GM18498 (cell line): ENCODE measurements at regions not wholly inside any gene's neighbourhood (a gene's known extent, or its start where the extent isn't known, plus 50 kb on each side); places are given as distances from the start of the nearest gene placed in this dataset.

Experiments
- ATAC-seq: cut with Tn5 transposase; IDR thresholded peaks from one replicate; pipeline ENCODE4 v1.9.1; 2021; ENCODE audit warnings: mild to moderate bottlenecking, moderate library complexity; ENCODE audit not compliant: unreplicated experiment

GRCh38 chr17:12365805-12366204 is 299.9 kb upstream of the MYOCD start:
- ATAC-seq = no peak

GRCh38 chr17:12369065-12369464 is 296.6 kb upstream of the MYOCD start:
- no peak for ATAC-seq

- ATAC-seq = no peak
Observed at GRCh38 chr17:12376276-12376675, 289.4 kb upstream of the MYOCD start.

DNA sequence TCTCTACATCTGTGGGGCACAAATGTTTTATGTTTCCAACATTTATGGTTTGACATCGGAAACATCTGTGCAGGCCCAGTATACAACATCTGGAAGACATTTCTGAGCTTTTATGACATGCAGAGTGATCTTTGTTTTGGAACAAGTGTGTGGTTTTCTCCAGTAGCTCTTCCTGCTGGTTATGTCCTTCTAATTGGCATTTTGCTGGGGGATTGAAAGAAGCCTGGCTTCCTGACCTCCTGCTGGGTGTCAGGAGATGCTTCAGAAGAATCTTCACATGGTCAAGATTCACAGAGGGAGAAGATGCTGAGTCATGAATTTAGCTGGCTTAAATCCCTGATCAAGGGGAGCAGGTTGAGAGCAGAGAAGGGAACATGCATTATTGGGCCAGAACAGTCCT is 279.5 kb upstream of the MYOCD start:
- no peak for ATAC-seq

DNA sequence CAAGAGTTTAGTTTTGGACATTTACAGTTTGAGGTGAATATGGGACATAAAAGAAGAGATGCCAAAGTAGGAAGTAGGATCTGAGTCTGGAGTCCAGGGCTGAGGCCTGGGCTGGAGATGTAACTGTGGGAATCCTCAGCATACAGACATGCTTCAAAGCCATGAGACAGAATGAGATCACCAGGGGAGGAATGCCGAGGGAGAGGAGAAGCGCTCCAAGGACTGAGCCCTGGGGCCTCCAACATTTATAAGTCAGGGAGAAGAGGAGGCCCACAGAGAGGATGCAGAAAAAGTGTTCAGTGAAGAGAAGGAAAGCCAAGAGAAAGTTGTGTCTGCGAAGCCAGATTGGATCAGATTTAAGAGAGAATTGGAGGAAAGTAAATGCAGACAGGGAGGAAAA is 277.5 kb upstream of the MYOCD start:
- ATAC-seq = no peak

DNA sequence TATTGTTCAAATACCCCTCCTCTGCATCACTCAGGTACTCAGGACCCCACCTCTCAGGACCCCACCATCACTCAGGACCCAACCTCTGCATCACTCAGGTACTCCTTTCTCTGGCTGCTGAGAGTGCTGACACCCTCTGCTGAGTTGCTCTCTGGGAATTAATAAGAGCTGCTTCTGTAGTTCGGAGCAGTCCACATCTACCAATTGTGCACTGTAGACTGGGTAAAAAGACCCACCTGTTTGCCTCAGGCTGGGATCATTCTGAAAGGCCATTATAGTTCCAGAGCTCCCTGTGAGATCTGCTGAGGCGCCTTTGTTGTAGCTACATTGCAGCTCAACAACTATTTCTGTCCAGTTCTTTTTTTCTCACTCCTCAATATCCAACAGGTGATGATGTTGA is 276.3 kb upstream of the MYOCD start:
- no peak for ATAC-seq

DNA sequence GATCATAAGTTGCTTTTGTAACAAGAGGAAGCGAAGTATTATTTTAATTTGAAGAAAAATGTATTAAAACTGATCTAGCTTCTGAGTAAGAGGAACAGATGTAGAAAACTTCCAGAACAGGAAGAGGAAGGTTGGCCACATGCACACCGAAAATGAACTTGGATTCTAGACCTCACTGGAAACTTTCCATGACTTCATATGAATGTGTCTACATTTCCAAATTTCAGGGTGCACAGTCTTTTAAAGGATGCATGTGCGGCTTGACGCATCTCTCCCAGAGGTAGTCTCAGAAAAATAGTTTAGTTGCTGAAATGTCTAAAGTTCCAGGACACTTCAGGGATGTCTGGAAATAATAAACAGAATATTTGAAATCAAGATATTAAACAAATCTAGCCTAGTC is 275.1 kb upstream of the MYOCD start:
- no peak for ATAC-seq

- no peak for ATAC-seq
Observed at GRCh38 chr17:12391468-12391867, 274.2 kb upstream of the MYOCD start.

GRCh38 chr17:12395733-12396354 is 269.8 kb upstream of the MYOCD start:
- ATAC-seq = no peak

GRCh38 chr17:12398441-12399051 is 267.1 kb upstream of the MYOCD start:
- ATAC-seq = no peak

- ATAC-seq = no peak
Observed at GRCh38 chr17:12402963-12403622, 262.6 kb upstream of the MYOCD start.

DNA sequence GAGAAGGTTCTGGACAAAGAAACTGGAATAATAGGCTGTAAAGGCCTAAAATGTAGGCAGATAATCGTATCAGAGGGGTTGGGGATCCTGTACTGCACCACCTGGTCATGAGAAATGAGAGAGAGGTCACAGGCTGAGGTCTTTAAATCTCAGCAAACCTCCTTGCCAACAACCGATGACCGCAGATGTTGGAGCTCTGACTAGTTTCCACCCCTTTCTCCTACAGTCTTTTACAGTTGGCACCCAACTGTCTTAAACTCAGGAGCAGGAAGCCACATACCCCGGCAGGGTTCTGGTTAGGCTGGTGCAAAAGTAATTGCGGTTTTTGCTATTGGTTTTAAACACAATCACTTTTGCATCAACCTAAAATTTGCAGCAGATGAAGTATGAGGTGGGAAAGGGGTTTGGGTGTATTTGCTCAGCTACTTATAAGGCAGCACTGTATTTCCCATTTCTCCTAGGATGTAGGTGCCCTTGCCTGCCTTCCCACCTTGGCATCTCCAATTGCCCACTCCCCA is 261.8 kb upstream of the MYOCD start:
- ATAC-seq = no peak

DNA sequence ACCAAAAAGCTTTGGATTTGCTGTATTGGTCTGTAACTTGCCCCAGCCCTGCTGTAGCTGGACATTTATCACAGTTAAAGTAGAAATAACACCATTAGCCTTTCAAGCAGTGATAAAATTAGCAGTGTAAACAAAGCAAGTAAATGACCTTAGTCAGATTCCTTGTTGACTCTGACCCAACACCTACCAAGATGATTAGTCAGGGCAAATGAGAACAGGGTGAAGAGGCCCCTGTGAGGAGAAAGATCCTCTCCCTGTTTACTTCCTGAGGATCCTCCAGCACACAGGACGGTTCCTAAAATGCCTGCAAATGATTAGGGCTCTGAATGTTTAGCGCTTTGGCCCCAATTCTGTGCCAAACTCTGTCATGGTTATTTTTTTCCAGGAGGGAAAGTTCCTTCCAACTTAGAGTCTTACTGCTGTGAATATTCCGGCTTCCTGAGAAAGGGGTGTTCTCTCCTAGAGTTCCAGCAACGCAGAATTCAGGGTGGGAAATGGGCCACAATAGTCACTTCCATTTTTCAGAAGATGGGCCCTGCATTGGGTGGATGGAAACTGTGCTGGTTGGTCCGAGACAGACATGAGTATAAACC is 259.0 kb upstream of the MYOCD start:
- no peak for ATAC-seq

GRCh38 chr17:12407495-12408252 is 258.0 kb upstream of the MYOCD start:
- ATAC-seq = no peak

GRCh38 chr17:12409082-12409481 is 256.6 kb upstream of the MYOCD start:
- no peak for ATAC-seq

- no peak for ATAC-seq
Observed at GRCh38 chr17:12410717-12411116, 255.0 kb upstream of the MYOCD start.

DNA sequence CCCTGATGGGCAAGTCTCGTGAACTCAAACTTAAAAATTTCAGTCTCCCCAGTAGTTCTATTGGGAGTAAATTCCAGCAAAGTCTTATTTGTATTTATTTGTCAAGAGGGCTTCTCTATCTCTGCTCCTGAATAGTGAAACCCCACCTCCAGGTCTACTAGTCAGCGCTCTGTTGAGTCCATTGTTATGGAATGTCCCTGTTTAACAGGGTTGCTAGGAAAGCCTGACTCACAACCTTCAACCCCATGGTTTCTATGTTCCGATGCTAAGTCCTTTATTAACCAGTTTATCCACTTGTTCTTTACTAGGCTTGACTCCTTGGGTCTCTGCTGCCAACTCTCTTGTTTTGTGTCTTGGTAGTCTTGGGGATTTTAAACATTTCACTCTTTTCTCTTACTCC is 250.7 kb upstream of the MYOCD start:
- no peak for ATAC-seq

DNA sequence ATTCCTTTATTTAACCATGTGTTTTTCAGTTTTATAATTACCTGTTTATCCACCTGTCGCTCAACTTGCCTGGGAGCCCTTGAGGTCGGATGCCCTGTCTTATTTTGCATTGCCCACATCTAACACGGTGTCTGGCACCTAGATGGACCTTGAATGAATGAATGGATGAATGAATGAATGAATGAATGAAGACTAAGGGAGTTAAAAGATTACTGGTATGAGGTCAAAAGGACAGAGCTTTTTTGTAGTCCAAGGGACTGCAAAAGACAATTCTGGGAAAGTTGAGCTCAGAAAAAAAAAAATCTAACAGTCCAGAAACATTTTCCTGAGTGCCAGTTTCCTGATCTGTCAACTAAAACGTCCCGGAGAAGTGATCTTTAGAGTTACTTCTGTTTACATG is 244.6 kb upstream of the MYOCD start:
- no peak for ATAC-seq

GRCh38 chr17:12421646-12422306 is 243.9 kb upstream of the MYOCD start:
- ATAC-seq = peak; percentile 75

DNA sequence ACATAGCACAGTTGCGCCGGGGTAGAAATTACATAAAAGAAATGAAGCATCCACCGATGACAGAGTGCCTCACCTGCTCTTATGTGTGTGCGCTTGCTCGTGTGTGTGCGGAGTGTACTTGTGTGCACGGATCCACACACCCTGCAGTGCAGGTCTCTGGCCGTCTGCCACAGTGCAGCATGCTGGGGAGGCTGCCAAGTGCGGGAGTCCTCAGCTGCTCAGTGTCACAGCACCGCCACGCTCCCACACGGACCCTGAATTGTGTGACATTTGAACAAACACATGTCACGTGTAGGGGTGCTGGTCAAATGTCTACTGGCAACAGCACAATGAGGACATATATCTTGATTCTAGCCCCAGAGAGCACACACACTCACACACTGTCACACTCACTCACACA is 243.0 kb upstream of the MYOCD start:
- no peak for ATAC-seq

DNA sequence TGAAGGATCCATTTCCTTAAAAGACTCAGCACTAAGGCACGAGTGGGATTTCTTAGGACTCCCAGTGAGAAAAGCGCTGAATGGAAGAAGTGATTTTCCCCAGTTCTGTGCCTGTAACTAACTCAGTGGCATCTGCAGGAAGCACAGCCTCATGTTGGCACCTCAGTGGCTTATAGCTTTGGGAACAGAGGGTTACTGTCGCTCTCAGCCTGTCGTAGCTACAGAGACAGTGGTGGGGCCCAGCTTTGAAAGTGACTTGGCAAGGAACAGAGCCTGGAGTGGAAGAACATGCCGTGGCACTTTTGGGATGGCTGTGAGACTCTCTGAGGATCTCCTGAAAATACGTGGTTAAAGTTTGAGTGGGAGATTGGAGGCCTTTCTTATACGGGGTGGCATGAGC is 242.4 kb upstream of the MYOCD start:
- ATAC-seq = no peak
